Transverse colon (tissue), 4 donors: ENCODE measurements at regions not wholly inside any gene's neighbourhood (a gene's known extent, or its start where the extent isn't known, plus 50 kb on each side); places are given as distances from the start of the nearest gene placed in this dataset.

Source experiments
- DNase-seq: peaks from one replicate; pipeline ENCODE4 v3.0.0-alpha.2; 2019
- H3K27ac ChIP-seq, 4 donors: fragments of 200-600 bp; sonication (generic); 2 replicates each; pipeline ENCODE4 v1.5.1; 2016 to 2018; ENCODE audit warnings: inconsistent platforms in 4 of 4
- H3K27me3 ChIP-seq: fragments of 200-600 bp; sonication (generic); 2 replicates; pipeline ENCODE4 v1.5.1; 2017; ENCODE audit warnings: inconsistent platforms
- H3K36me3 ChIP-seq, 4 donors: fragments of 200-600 bp; sonication (generic); 2 replicates each; pipeline ENCODE4 v1.5.1; 2017 to 2019; ENCODE audit warnings: inconsistent platforms in 4 of 4
- H3K4me1 ChIP-seq, 4 donors: fragments of 200-600 bp; sonication (generic); 2 replicates each; pipeline ENCODE4 v1.5.1; 2017 to 2020; ENCODE audit warnings: inconsistent platforms in 4 of 4
- H3K4me3 ChIP-seq, 4 donors: fragments of 200-600 bp; sonication (generic); 1 replicate in 1 of 4; 2 replicates in 3 of 4; pipeline versions ENCODE4 v1.5.1 to v1.6.1; 2017 to 2019; ENCODE audit warnings: inconsistent platforms in 4 of 4
- H3K9me3 ChIP-seq, 2 donors: fragments of 200-600 bp; sonication (generic); 2 replicates each; pipeline ENCODE4 v1.5.1; 2017 to 2019; ENCODE audit warnings: inconsistent platforms in 2 of 2
- CTCF ChIP-seq, 5 experiments: fragments of 200-600 bp in 3 of 5; fragments of 450-650 bp in 2 of 5; sonication (generic) in 3 of 5; IDR thresholded peaks; 1 replicate in 2 of 5; 2 replicates in 3 of 5; pipeline ENCODE4 v1.5.1; 2016 to 2017; ENCODE audit warnings: antibody characterized with exemption in 5 of 5, inconsistent platforms in 3 of 5, mild to moderate bottlenecking in 2 of 5, moderate library complexity in 1 of 5
- EP300 ChIP-seq: sonication (generic); formaldehyde crosslinking; IDR thresholded peaks from one replicate; pipeline ENCODE4 v1.6.1; 2017; ENCODE audit warnings: antibody characterized with exemption, low read depth
- POLR2A ChIP-seq: fragments of 450-650 bp; IDR thresholded peaks from one replicate; pipeline ENCODE4 v1.6.1; 2016; ENCODE audit warnings: antibody characterized with exemption, mild to moderate bottlenecking, moderate library complexity
- POLR2AphosphoS5 ChIP-seq, 3 donors: sonication (generic); formaldehyde crosslinking; IDR thresholded peaks; one replicate each; pipeline ENCODE4 v1.6.1; 2016; ENCODE audit warnings: antibody characterized with exemption in 3 of 3
- WGBS, 2 donors: methylation state at CpG; one replicate each; pipeline ENCODE4 v1.1.5; 2018; ENCODE audit warnings: low coverage in 1 of 2; 5-methylcytosine and 5-hydroxymethylcytosine counted together
- in situ Hi-C, 4 donors: fragments of 200-750 bp; cut with MboI; loops; one replicate each; pipeline versions ENCODE4 v1.15.0 to v1.15.1; 2017; ENCODE audit warnings: low sequenced_read_pairs in 3 of 4, low pct_ligation_motif_present in 1 of 4, low pct_unique_long_range_greater_than_20kb in 1 of 4
- intact Hi-C: fragments of 100-400 bp; cut with DNase I; formaldehyde crosslinking; loops from one replicate; pipeline ENCODE4 v1.15.1; 2023; ENCODE audit warnings: low total_unique reads

DNA sequence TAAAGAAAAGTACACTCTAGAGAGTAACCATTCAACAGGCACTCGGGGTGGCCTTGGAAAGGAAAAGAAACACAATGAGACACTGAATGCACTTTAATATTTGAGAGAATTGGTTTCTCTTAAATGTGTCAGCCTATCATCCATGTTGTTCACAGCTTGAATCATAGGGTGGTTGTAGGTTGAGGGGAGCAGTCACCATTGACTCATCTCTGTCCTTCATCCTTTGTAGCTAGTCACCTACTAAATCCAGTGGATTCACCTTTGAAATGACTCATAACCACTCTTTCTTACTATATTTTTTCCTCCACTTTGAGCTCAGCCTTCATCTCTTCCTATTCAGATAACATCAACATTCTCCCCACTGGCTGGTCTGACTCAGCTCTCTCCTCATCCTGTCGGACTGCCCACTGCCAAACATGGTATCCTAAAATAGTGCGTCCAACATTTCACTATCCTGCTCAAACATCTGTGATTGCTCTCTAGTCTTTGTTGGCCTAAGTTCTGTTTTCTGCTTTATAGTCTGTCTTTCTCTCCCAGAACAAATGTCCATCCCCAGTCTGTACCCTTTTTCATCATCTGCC is 182.7 kb upstream of the GADL1 start:
- Histone ChIP-seq H3K9me3 (no peaks in the 10 kb centered on the region), H3K36me3 (no peaks in the 10 kb centered on the region), H3K27me3 (no peaks in the 10 kb centered on the region), H3K4me1 (no peaks in the 10 kb centered on the region), H3K27ac (no peak overlapping the region), H3K4me3 (no peak overlapping the region)
- intact Hi-C loops = no loop called here
- no peak for DNase-seq
- in situ Hi-C loops = no loop called here
- WGBS, 2 donors = 58 to 61% methylated on average over 2 to 3 of the region's 3 CpGs
- no peak for TF ChIP-seq CTCF (IDR thresholded peaks at IDR 0.05)

- intact Hi-C loops (no loop called here), in situ Hi-C loops (no loop called here)
- H3K27ac ChIP-seq = no peak overlapping the region
- 83 to 90% methylated on average over 1 of the region's 1 CpG for WGBS, 2 donors
- H3K27me3 ChIP-seq = no peaks in the 10 kb centered on the region
- no peaks in the 10 kb centered on the region for H3K36me3 ChIP-seq
- TF ChIP-seq POLR2A (no peak), POLR2AphosphoS5 (IDR thresholded peaks at IDR 0.05) (no peak), CTCF (IDR thresholded peaks at IDR 0.05) (no peak), EP300 (no peak)
- no peaks in the 10 kb centered on the region for H3K4me1 ChIP-seq
- no peak for DNase-seq
- H3K4me3 ChIP-seq = no peak overlapping the region
- H3K9me3 ChIP-seq = no peaks in the 10 kb centered on the region
Measured at GRCh38 chr3:31077826-31078225, 183.4 kb upstream of the GADL1 start.

GRCh38 chr3:31079689-31080088 is 185.2 kb upstream of the GADL1 start:
- H3K27ac ChIP-seq = no peak overlapping the region
- in situ Hi-C loops = no loop called here
- no peaks in the 10 kb centered on the region for H3K9me3 ChIP-seq
- 81 to 87% methylated on average over 4 of the region's 4 CpGs for WGBS, 2 donors
- DNase-seq = no peak
- H3K4me3 ChIP-seq = no peak overlapping the region
- TF ChIP-seq CTCF (IDR thresholded peaks at IDR 0.05) (no peak), POLR2A (no peak), POLR2AphosphoS5 (IDR thresholded peaks at IDR 0.05) (no peak), EP300 (no peak)
- intact Hi-C loops = no loop called here
- H3K4me1 ChIP-seq = no peaks in the 10 kb centered on the region
- no peaks in the 10 kb centered on the region for H3K36me3 ChIP-seq
- H3K27me3 ChIP-seq = no peaks in the 10 kb centered on the region

DNA sequence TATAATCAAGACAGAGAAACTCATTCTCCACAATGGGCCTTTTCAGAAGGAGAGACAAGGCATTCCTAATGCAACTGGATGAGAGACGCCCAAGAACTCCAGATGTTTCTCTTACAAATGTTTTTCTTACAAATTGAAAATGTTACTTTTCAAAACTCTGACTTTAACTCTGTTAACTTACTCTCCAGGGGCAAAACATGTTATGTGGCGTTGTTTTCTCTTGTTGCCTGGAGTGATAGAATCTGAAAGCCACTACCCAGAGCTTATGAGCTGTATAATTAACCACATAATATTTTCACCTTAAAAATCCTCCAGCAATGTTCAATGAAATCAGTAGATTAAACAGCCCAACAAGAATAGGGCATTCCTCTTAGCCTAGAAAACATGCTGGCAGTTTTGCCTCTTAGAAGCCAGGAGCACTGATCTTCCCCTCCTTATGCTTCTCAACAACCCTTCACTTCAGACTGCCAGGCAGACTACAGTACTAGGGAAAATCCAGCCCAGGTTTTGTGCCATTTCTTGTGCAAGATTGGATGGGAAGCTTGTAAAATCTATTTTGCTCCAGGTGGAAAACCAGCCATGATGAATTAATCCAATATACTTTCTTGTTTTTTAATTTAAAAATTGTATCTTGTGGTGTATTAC is 186.7 kb upstream of the GADL1 start:
- TF ChIP-seq EP300 = no peak
- TF ChIP-seq POLR2AphosphoS5 (IDR thresholded peaks at IDR 0.05) = no peak
- TF ChIP-seq CTCF (IDR thresholded peaks at IDR 0.05) = no peak
- TF ChIP-seq POLR2A = no peak
- 71% methylated on average over 1 to 2 of the region's 2 CpGs for WGBS, 2 donors

More for the DNA sequence above, 186.7 kb upstream of the GADL1 start:
- Histone ChIP-seq H3K27me3 (no peaks in the 10 kb centered on the region), H3K9me3 (no peaks in the 10 kb centered on the region), H3K27ac (no peak overlapping the region), H3K4me1 (no peaks in the 10 kb centered on the region), H3K4me3 (no peak overlapping the region), H3K36me3 (no peaks in the 10 kb centered on the region)
- intact Hi-C loops = no loop called here
- no peak for DNase-seq
- in situ Hi-C loops = no loop called here
